ENCODE measurements at regions not wholly inside any gene's neighbourhood (a gene's known extent, or its start where the extent isn't known, plus 50 kb on each side); places are given as distances from the start of the nearest gene placed in this dataset.

GRCh38 chr3:178458313-178459037 lies 77.8 kb upstream of the KCNMB2 start:
- DNase-seq (ENCODE audit: low read depth) = no peak
- TF ChIP-seq, protein P1, sequence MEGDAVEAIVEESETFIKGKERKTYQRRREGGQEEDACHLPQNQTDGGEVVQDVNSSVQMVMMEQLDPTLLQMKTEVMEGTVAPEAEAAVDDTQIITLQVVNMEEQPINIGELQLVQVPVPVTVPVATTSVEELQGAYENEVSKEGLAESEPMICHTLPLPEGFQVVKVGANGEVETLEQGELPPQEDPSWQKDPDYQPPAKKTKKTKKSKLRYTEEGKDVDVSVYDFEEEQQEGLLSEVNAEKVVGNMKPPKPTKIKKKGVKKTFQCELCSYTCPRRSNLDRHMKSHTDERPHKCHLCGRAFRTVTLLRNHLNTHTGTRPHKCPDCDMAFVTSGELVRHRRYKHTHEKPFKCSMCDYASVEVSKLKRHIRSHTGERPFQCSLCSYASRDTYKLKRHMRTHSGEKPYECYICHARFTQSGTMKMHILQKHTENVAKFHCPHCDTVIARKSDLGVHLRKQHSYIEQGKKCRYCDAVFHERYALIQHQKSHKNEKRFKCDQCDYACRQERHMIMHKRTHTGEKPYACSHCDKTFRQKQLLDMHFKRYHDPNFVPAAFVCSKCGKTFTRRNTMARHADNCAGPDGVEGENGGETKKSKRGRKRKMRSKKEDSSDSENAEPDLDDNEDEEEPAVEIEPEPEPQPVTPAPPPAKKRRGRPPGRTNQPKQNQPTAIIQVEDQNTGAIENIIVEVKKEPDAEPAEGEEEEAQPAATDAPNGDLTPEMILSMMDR (IDR thresholded peaks at IDR 0.05; ENCODE audit: low read depth, low read length, missing control alignments) = no peak
- no peak overlapping the region for H3K4me3 ChIP-seq (ENCODE audit: low read depth, low read length)

DNA sequence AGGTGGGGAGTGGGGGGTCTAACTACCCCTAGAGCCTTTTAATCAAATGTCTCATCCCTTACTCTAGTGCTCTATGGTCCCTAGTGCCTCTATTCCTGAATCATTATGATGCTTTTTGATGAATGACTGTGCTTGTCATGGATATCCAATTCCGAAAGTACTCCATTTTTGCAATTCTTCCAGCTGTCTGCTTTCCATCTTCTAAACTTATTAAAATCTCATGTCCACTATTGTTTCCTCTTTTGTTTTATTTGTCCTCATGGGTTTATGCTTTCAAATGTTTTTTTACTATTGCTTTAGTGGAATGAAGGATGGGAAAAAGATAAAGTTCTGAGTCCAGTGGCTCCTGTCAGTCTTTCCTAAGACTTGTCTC lies 77.2 kb upstream of the KCNMB2 start:
- no peak for DNase-seq (ENCODE audit: low read depth)
- TF ChIP-seq, protein P1 (IDR thresholded peaks at IDR 0.05; ENCODE audit: low read depth, low read length, missing control alignments) = no peak
- no peak overlapping the region for H3K4me3 ChIP-seq (ENCODE audit: low read depth, low read length)

DNA sequence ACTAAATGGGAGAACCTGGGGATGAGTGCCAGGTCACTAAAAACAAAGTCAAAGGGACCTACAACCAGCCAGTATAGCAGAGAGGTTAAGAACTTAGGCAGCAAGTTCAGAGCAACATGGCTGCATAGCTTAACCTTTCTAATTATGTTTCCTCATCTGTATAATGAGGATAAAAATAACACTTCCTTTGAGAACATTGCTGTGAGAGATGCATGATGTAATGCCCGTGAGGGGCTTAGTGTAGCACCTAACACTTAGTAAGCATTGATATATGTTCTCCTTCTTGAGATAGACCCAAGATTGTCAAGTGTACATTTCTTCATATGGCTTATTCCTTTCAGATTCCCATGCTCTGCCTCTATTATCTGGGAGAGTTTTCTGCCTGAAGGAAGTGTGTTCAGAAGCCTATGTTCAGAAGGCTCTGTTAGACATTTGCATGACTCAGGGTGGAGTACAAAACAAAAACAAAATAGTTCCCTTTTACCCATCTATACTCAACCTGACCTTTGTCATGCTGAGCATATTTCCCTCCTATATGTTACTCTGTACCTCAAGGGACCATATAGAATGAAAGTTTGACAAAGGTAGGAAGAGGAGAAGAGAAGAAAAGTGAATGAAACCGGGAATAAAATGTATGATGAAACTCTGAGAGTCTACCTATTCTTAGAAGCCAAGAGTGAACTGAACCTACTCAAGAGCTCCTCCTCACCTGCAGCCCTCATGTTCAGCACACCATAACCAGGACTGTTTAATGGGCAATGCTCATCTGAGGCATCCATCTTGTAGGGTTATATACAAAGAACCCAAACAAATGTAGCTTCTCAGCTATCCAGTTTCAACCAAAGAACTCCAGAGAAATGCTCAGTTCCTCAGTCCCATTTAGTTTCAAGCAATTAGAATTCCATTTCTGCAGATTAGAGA lies 70.7 kb upstream of the KCNMB2 start:
- no peak overlapping the region for H3K4me3 ChIP-seq (ENCODE audit: low read depth, low read length)
- TF ChIP-seq, protein P1 (IDR thresholded peaks at IDR 0.05; ENCODE audit: low read depth, low read length, missing control alignments) = no peak
- peak; percentile 41 for DNase-seq (ENCODE audit: low read depth)

GRCh38 chr3:178472941-178473340 lies 63.3 kb upstream of the KCNMB2 start:
- TF ChIP-seq, protein P1 (IDR thresholded peaks at IDR 0.05; ENCODE audit: low read depth, low read length, missing control alignments) = no peak
- DNase-seq (ENCODE audit: low read depth) = no peak
- H3K4me3 ChIP-seq (ENCODE audit: low read depth, low read length) = no peak overlapping the region

- TF ChIP-seq, protein P1 (IDR thresholded peaks at IDR 0.05; ENCODE audit: low read depth, low read length, missing control alignments) = no peak
- H3K4me3 ChIP-seq (ENCODE audit: low read depth, low read length) = no peak overlapping the region
- DNase-seq (ENCODE audit: low read depth) = no peak
Measured at GRCh38 chr3:178474526-178474925, 61.7 kb upstream of the KCNMB2 start.

- TF ChIP-seq, protein P1 (IDR thresholded peaks at IDR 0.05; ENCODE audit: low read depth, low read length, missing control alignments) = no peak
- DNase-seq (ENCODE audit: low read depth) = no peak
- H3K4me3 ChIP-seq (ENCODE audit: low read depth, low read length) = no peak overlapping the region
Measured at GRCh38 chr3:178475062-178475461, 61.2 kb upstream of the KCNMB2 start.

Measured in GM12864 (cell line).